Activated CD8-positive, alpha-beta memory T cell treated with anti-CD3 and anti-CD28 coated beads, Interleukin-2, amount 50 U/mL, for 24 hours (primary cell): ENCODE measurements at regions not wholly inside any gene's neighbourhood (a gene's known extent, or its start where the extent isn't known, plus 50 kb on each side); places are given as distances from the start of the nearest gene placed in this dataset.
"Not testable (repeated sequence)": the region's sequence is repeated elsewhere in the genome, so short reads cannot be mapped to it uniquely, and the experiment has no call there.

ENCODE experiments used
- DNase-seq: peaks from one replicate; pipeline ENCODE4 v3.0.0-alpha.2; 2020; ENCODE audit errors: extremely low read depth

- DNase-seq, result no peak
Measured at GRCh38 chr5:39654715-39655114, 229.9 kb upstream of the DAB2 start.

- not testable (repeated sequence) for DNase-seq
Measured at GRCh38 chr5:39652481-39652880, 227.7 kb upstream of the DAB2 start.

GRCh38 chr5:39652036-39652435 is 227.3 kb upstream of the DAB2 start:
- DNase-seq, result no peak

GRCh38 chr5:39650008-39650762 is 225.4 kb upstream of the DAB2 start:
- no peak for DNase-seq

GRCh38 chr5:39648848-39649227 is 224.1 kb upstream of the DAB2 start:
- DNase-seq, result no peak

- DNase-seq, result no peak
Measured at GRCh38 chr5:39648085-39648847, 223.5 kb upstream of the DAB2 start.

- DNase-seq, result no peak
Measured at GRCh38 chr5:39640552-39640951, 215.8 kb upstream of the DAB2 start.

- DNase-seq, result no peak
Measured at GRCh38 chr5:39639618-39640089, 214.9 kb upstream of the DAB2 start.

GRCh38 chr5:39638813-39639212 is 214.0 kb upstream of the DAB2 start:
- no peak for DNase-seq

- DNase-seq, result no peak
Measured at GRCh38 chr5:39633057-39633456, 208.3 kb upstream of the DAB2 start.

- DNase-seq, result no peak
Measured at GRCh38 chr5:39631958-39632357, 207.2 kb upstream of the DAB2 start.

GRCh38 chr5:39629946-39630345 is 205.2 kb upstream of the DAB2 start:
- no peak for DNase-seq

GRCh38 chr5:39628348-39628747 is 203.6 kb upstream of the DAB2 start:
- DNase-seq, result no peak

- DNase-seq, result no peak
Measured at GRCh38 chr5:39624890-39625289, 200.1 kb upstream of the DAB2 start.

- DNase-seq, result no peak
Measured at GRCh38 chr5:39624268-39624886, 199.6 kb upstream of the DAB2 start.

GRCh38 chr5:39623291-39623865 is 198.6 kb upstream of the DAB2 start:
- no peak for DNase-seq

- DNase-seq, result no peak
Measured at GRCh38 chr5:39622281-39622680, 197.5 kb upstream of the DAB2 start.

GRCh38 chr5:39619168-39619818 is 194.5 kb upstream of the DAB2 start:
- DNase-seq, result no peak

- DNase-seq, result no peak
Measured at GRCh38 chr5:39618391-39618790, 193.6 kb upstream of the DAB2 start.

GRCh38 chr5:39616131-39616530 is 191.4 kb upstream of the DAB2 start:
- DNase-seq, result no peak

- not testable (repeated sequence) for DNase-seq
Measured at GRCh38 chr5:39611076-39611475, 186.3 kb upstream of the DAB2 start.

- no peak for DNase-seq
Measured at GRCh38 chr5:39608024-39608423, 183.2 kb upstream of the DAB2 start.
